ENCODE measurements at regions not wholly inside any gene's neighbourhood (a gene's known extent, or its start where the extent isn't known, plus 50 kb on each side); places are given as distances from the start of the nearest gene placed in this dataset.

DNA sequence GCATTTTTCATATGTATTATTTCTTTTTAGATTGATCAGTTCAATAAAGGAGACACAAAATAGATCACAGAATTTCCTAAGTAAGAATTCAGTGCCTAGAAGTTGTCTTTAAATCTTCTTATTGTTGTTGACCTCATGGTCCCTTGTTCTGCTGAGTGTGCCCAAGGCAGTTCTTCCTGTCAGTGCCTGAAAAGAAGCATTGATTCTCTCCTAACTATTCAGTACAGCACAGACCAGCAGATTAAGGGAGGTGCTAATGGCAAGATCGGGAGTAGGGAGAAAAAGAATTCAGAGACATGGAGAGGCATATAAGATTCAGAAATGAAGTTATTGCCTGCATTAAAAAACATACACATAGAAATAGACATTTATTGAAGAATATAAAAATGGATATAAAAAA, 180.5 kb upstream of the PCDH9 start:
- no peaks in the 10 kb centered on the region for H3K36me3 ChIP-seq
- TF ChIP-seq, protein P1, sequence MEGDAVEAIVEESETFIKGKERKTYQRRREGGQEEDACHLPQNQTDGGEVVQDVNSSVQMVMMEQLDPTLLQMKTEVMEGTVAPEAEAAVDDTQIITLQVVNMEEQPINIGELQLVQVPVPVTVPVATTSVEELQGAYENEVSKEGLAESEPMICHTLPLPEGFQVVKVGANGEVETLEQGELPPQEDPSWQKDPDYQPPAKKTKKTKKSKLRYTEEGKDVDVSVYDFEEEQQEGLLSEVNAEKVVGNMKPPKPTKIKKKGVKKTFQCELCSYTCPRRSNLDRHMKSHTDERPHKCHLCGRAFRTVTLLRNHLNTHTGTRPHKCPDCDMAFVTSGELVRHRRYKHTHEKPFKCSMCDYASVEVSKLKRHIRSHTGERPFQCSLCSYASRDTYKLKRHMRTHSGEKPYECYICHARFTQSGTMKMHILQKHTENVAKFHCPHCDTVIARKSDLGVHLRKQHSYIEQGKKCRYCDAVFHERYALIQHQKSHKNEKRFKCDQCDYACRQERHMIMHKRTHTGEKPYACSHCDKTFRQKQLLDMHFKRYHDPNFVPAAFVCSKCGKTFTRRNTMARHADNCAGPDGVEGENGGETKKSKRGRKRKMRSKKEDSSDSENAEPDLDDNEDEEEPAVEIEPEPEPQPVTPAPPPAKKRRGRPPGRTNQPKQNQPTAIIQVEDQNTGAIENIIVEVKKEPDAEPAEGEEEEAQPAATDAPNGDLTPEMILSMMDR (IDR thresholded peaks at IDR 0.05; ENCODE audit: low read depth, low read length): no peak
- H3K4me3 ChIP-seq (ENCODE audit: low read depth, low read length): no peak overlapping the region
- H3K9me3 ChIP-seq: no peaks in the 10 kb centered on the region
- H3K4me1 ChIP-seq: no peaks in the 10 kb centered on the region; the same call in 1 of the 2 replicates
- H3K27me3 ChIP-seq: no peaks in the 10 kb centered on the region
- no peak for DNase-seq

DNA sequence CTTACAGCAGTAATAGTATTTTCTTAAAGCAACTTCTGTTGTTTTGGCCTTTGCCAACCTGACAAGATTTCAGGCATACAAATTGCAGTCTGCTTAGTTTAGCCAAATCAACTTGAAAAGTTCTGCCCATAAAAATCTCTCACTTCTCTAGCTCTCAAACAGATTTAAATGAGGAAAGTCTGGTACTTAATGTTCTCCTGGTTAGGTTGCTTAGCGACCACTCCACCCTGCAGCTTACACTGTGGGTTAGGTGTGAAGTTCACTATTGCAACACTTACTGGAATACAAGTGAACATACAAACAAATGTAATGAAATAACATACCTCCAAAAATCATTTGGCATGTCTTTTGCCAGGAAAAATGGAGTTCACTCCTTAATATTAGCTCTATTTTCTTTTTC, 178.7 kb upstream of the PCDH9 start:
- Histone ChIP-seq H3K4me1 (no peaks in the 10 kb centered on the region; the same call in 1 of the 2 replicates), H3K9me3 (no peaks in the 10 kb centered on the region), H3K27me3 (no peaks in the 10 kb centered on the region), H3K4me3 (ENCODE audit: low read depth, low read length) (no peak overlapping the region), H3K36me3 (no peaks in the 10 kb centered on the region)
- TF ChIP-seq, protein P1 (IDR thresholded peaks at IDR 0.05; ENCODE audit: low read depth, low read length): no peak
- no peak for DNase-seq

DNA sequence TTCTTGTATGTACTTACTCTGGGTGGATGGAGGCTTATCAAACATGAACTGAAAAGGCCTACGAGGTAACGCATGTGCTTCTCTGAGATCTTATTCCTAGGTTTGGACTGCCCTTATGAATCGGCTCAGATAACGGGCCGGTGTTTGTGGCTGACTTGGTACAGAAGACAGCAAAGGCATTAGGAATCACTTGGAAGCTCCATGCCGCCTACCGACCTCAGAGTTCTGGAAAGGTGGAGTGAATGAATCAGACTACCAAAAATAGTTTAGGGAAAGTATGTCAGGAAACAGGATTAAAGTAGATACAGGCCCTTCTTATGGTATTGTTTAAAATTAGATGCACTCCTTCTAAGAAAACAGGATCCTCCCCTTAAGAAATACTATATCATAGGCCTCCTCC, 172.4 kb upstream of the PCDH9 start:
- DNase-seq: no peak
- H3K4me3 ChIP-seq (ENCODE audit: low read depth, low read length): no peak overlapping the region
- H3K9me3 ChIP-seq: no peaks in the 10 kb centered on the region
- H3K4me1 ChIP-seq: no peaks in the 10 kb centered on the region
- H3K27me3 ChIP-seq: no peaks in the 10 kb centered on the region
- TF ChIP-seq, protein P1 (IDR thresholded peaks at IDR 0.05; ENCODE audit: low read depth, low read length): no peak
- H3K36me3 ChIP-seq: no peaks in the 10 kb centered on the region

DNA sequence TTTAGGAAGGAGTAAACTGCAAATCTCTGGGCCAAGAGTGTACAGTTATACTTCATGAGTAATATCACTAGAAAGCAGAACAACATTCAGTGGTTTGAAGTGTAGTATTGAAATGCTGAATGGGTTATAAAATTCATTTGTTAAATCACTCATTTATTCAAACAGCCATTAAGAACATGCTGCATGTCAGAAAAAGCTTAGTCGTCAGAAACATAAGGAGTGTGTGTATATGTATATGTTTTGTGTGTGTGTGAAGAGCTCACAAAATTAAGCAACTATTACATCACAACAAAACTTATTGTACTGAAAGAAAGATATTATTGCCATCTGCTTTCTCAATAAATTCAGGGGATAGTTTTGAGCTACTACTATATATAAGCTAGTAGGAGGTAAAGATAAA, 165.4 kb upstream of the PCDH9 start:
- Histone ChIP-seq H3K4me3 (ENCODE audit: low read depth, low read length) (no peak overlapping the region), H3K9me3 (no peaks in the 10 kb centered on the region), H3K4me1 (no peaks in the 10 kb centered on the region), H3K36me3 (no peaks in the 10 kb centered on the region), H3K27me3 (no peaks in the 10 kb centered on the region)
- TF ChIP-seq, protein P1 (IDR thresholded peaks at IDR 0.05; ENCODE audit: low read depth, low read length): no peak
- no peak for DNase-seq

DNA sequence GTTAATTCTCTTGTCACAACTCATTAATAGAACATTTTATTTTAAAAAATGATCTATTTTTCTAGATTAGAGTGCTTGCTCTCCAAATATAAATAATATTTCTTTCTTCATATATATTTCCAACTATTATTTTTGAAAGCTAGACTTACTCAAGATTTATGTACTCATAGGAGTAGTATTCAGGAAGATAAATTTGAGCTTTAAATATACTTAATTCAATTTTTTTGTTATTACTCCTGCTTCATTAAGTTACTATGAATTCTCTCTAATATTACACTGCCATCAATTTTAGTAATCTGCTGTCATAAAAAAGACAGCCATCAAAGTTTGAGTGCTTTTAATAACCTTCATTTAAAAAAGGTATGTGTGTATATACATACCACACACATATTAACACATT, 161.9 kb upstream of the PCDH9 start:
- H3K27me3 ChIP-seq: no peaks in the 10 kb centered on the region
- H3K4me1 ChIP-seq: no peaks in the 10 kb centered on the region
- no peak for DNase-seq
- H3K36me3 ChIP-seq: no peaks in the 10 kb centered on the region
- H3K4me3 ChIP-seq (ENCODE audit: low read depth, low read length): no peak overlapping the region
- TF ChIP-seq, protein P1 (IDR thresholded peaks at IDR 0.05; ENCODE audit: low read depth, low read length): no peak
- no peaks in the 10 kb centered on the region for H3K9me3 ChIP-seq

DNA sequence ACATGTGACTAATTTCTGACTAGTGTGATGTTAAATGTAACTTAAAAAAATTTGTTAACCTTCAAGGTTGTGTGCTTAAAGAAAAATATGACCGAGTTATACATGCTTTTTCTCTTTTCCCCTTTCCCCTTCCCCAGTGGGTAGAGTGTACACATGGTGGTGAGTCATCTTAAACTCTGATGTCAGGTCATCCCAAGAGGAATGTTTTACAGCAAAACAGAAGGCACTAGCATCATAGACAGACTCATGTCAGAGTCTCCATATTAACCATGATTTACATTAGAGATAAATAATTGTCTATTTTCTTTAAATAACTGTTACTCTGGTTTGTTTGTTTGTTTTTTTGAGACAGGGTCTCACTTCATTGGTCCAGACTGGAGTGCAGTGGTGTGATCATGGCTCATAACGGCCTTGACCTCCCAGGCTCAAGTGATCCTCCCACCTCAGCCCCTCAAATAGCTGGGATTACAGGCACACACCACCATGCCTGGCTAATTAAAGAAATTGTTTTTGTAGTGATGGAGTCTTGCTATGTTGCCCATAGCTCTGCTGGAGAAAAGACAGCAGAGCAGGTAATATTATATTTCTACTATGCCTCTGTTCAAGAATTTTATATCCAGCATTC, 160.4 kb upstream of the PCDH9 start:
- no peaks in the 10 kb centered on the region for H3K27me3 ChIP-seq
- no peaks in the 10 kb centered on the region for H3K4me1 ChIP-seq
- no peak for DNase-seq

More for the DNA sequence above, 160.4 kb upstream of the PCDH9 start:
- no peaks in the 10 kb centered on the region for H3K36me3 ChIP-seq
- no peak overlapping the region for H3K4me3 ChIP-seq (ENCODE audit: low read depth, low read length)
- TF ChIP-seq, protein P1 (IDR thresholded peaks at IDR 0.05; ENCODE audit: low read depth, low read length): no peak
- H3K9me3 ChIP-seq: no peaks in the 10 kb centered on the region
